Dendritic cell treated with granulocyte-macrophage colony-stimulating factor and Interleukin-4, amounts not matched to agents 40 ng/mL and 50 ng/mL, for 4 days (primary cell): ENCODE measurements at regions not wholly inside any gene's neighbourhood (a gene's known extent, or its start where the extent isn't known, plus 50 kb on each side); places are given as distances from the start of the nearest gene placed in this dataset.

Experiments
- H3K27ac Mint-ChIP-seq: one replicate; pipeline ENCODE4 v1.8.0; 2022; ENCODE audit warnings: mild to moderate bottlenecking, mixed read lengths
- H3K27me3 Mint-ChIP-seq: one replicate; pipeline ENCODE4 v1.8.0; 2022; ENCODE audit warnings: mild to moderate bottlenecking, mixed read lengths
- H3K36me3 Mint-ChIP-seq: one replicate; pipeline ENCODE4 v1.8.0; 2022; ENCODE audit warnings: low read depth, mixed read lengths
- H3K4me1 Mint-ChIP-seq: one replicate; pipeline ENCODE4 v1.8.0; 2022; ENCODE audit warnings: low read depth, mixed read lengths
- H3K4me3 Mint-ChIP-seq: one replicate; pipeline ENCODE4 v1.8.0; 2022; ENCODE audit warnings: mild to moderate bottlenecking, moderate library complexity, mixed read lengths
- H3K9me3 Mint-ChIP-seq: one replicate; pipeline ENCODE4 v1.8.0; 2022; ENCODE audit warnings: mixed read lengths
- intact Hi-C: fragments of 100-400 bp; cut with micrococcal nuclease; formaldehyde crosslinking; loops from one replicate; pipeline ENCODE4 v1.15.0; 2022

DNA sequence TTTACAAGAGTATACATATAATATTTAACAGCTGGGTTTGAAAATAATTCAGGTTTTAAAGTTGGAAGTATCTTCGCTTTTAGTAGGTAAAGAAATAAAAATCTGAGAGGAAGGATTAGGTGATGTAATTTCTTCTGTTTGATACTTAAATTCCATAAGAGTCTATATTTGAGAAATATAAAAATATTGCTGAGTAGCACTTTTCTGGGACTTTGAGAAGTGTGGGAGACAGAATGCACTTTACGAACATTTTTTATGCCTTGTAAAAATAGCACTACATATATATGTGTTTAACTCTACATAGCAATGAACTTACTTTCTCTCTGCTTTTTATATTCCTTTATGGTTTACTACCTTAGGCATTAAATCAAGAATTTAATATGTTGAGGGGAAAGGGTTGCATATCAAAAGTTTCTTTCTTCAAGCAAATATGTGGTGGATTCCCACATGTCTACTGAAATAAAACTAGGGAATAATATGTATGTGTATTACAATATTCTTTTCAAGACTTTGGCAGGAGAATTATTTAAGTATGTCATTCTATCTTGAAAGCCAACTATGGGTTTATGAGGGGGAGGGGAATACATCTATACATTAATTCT, 266.7 kb upstream of the ADAMTS5 start:
- Mint-ChIP-seq H3K27ac (no peak overlapping the region), H3K36me3 (no peaks in the 10 kb centered on the region), H3K4me1 (no peaks in the 10 kb centered on the region), H3K9me3 (no peaks in the 10 kb centered on the region), H3K4me3 (no peak overlapping the region), H3K27me3 (no peaks in the 10 kb centered on the region)
- intact Hi-C loops = no loop called here

GRCh38 chr21:27225940-27226339, 259.1 kb upstream of the ADAMTS5 start:
- H3K27ac Mint-ChIP-seq = no peak overlapping the region
- no peaks in the 10 kb centered on the region for H3K9me3 Mint-ChIP-seq
- H3K36me3 Mint-ChIP-seq = no peaks in the 10 kb centered on the region
- no peaks in the 10 kb centered on the region for H3K4me1 Mint-ChIP-seq
- no peak overlapping the region for H3K4me3 Mint-ChIP-seq
- no peaks in the 10 kb centered on the region for H3K27me3 Mint-ChIP-seq
- intact Hi-C loops = no loop called here

DNA sequence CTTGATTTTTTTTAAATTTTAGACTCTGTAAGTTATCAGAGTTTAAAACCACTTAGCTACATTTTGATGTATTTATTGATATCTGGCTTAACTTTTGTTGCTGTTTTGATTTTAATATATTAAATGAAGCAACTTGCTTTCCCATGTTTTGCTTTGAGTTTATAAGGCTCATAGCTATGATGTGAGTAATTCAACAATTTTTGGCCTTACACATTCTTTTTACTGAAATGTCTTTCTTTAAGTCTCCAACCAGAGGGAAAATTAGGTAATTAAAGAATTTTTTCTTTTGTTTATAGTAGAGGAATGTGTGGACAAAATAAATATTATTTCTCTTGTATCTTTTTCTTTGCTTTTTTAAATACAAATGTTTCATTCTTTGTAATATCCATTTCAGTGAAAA, 258.3 kb upstream of the ADAMTS5 start:
- Mint-ChIP-seq H3K4me1 (no peaks in the 10 kb centered on the region), H3K27me3 (no peaks in the 10 kb centered on the region), H3K36me3 (no peaks in the 10 kb centered on the region), H3K9me3 (no peaks in the 10 kb centered on the region), H3K27ac (no peak overlapping the region), H3K4me3 (no peak overlapping the region)
- intact Hi-C loops = no loop called here

DNA sequence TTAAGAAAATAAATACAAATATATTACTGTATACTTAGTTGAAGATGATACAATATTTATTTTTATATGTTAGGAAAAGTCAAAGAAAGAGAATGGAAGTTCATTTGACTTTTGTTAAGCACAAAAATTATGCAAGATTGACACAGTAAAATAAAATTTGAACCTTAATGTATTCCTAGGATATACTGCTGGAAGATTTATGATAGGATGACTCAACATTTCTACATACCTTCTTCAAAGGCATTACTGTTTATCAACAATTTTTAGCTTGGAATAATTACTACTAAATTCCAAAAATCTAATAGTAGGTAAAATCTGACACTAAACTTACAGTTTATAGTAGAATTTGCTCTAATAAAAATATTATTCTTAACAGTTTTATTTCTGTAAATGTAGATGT, 257.3 kb upstream of the ADAMTS5 start:
- Mint-ChIP-seq H3K27me3 (no peaks in the 10 kb centered on the region), H3K27ac (no peak overlapping the region), H3K36me3 (no peaks in the 10 kb centered on the region), H3K9me3 (no peaks in the 10 kb centered on the region), H3K4me3 (no peak overlapping the region), H3K4me1 (no peaks in the 10 kb centered on the region)
- intact Hi-C loops = no loop called here

GRCh38 chr21:27221077-27221476, 254.2 kb upstream of the ADAMTS5 start:
- no peaks in the 10 kb centered on the region for H3K27me3 Mint-ChIP-seq
- H3K9me3 Mint-ChIP-seq = no peaks in the 10 kb centered on the region
- H3K4me1 Mint-ChIP-seq = no peaks in the 10 kb centered on the region
- no peak overlapping the region for H3K4me3 Mint-ChIP-seq
- H3K36me3 Mint-ChIP-seq = no peaks in the 10 kb centered on the region
- H3K27ac Mint-ChIP-seq = no peak overlapping the region
- intact Hi-C loops = no loop called here

DNA sequence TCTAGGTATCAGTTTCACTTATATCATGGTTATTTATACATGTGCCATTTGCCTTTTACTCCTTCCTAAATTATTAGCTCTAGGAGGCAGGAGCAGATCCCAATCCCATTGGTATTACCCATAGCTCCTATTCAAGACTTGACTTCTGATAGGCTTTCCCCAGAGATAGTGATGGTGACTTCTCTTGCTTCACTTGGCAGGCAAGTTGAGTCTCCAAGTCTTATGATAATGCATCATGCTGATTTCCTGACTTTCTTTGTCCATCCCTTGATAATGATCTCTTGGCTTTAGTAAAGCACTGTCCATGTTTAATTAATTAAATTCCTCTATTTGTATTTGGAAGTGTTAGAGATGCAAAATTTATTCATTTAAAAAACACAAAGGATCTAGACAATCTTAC, 253.5 kb upstream of the ADAMTS5 start:
- Mint-ChIP-seq H3K27me3 (no peaks in the 10 kb centered on the region), H3K4me1 (no peaks in the 10 kb centered on the region), H3K9me3 (no peaks in the 10 kb centered on the region), H3K27ac (no peak overlapping the region), H3K4me3 (no peak overlapping the region), H3K36me3 (no peaks in the 10 kb centered on the region)
- intact Hi-C loops = no loop called here

GRCh38 chr21:27219068-27219467, 252.2 kb upstream of the ADAMTS5 start:
- intact Hi-C loops = no loop called here
- H3K4me1 Mint-ChIP-seq = no peaks in the 10 kb centered on the region
- no peak overlapping the region for H3K27ac Mint-ChIP-seq
- no peak overlapping the region for H3K4me3 Mint-ChIP-seq
- no peaks in the 10 kb centered on the region for H3K36me3 Mint-ChIP-seq
- H3K9me3 Mint-ChIP-seq = no peaks in the 10 kb centered on the region
- no peaks in the 10 kb centered on the region for H3K27me3 Mint-ChIP-seq

- no peaks in the 10 kb centered on the region for H3K36me3 Mint-ChIP-seq
- H3K27me3 Mint-ChIP-seq = no peaks in the 10 kb centered on the region
- intact Hi-C loops = no loop called here
- H3K4me3 Mint-ChIP-seq = no peak overlapping the region
- no peaks in the 10 kb centered on the region for H3K4me1 Mint-ChIP-seq
- H3K9me3 Mint-ChIP-seq = peaks cover 5% of the 10 kb centered on the region
- no peak overlapping the region for H3K27ac Mint-ChIP-seq
These were observed 246.4 kb upstream of the ADAMTS5 start for GRCh38 chr21:27213303-27213702.

DNA sequence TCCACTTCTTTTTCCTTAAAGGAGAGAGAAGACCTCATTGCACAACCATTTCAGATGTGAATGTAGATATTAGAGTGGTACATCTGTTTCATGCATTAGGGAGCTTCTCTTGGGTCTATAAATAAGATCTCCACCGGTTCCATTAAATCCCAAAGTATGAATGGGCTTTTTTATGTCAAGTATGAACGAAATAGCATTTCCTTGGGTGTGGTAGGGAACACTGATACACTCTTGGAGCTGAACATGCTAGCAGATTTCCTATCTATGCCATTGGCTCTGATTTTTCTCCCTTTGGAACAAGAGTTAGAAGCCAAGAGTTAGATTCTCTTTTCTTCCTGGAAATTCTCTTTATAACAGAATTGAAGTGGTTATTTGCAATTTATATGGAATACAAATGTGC, 245.6 kb upstream of the ADAMTS5 start:
- no peak overlapping the region for H3K4me3 Mint-ChIP-seq
- no peaks in the 10 kb centered on the region for H3K27me3 Mint-ChIP-seq
- no peaks in the 10 kb centered on the region for H3K36me3 Mint-ChIP-seq
- no peak overlapping the region for H3K27ac Mint-ChIP-seq
- H3K4me1 Mint-ChIP-seq = no peaks in the 10 kb centered on the region
- H3K9me3 Mint-ChIP-seq = peaks cover 8% of the 10 kb centered on the region
- intact Hi-C loops = no loop called here

DNA sequence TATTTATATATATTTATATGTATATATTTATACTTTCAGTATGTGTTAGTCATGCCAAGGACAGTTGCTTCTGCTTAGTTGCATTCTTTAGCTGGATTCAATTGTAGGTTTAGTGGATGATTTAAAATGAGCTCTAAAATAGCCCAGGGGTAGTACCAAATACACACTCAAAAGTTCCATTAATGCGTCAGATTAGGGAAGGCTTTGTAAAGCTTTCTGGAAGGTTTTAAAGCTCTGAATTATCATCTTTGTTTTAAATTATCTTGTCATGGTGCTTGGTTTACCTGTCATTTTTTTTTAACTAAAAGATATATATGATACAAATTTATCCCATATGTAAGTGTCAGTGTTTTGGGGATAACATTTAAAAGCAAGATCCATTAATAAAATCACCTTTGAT, 242.7 kb upstream of the ADAMTS5 start:
- Mint-ChIP-seq H3K36me3 (no peaks in the 10 kb centered on the region), H3K27ac (no peak overlapping the region), H3K4me1 (no peaks in the 10 kb centered on the region), H3K9me3 (peaks cover 8% of the 10 kb centered on the region), H3K27me3 (no peaks in the 10 kb centered on the region), H3K4me3 (no peak overlapping the region)
- intact Hi-C loops = no loop called here

- intact Hi-C loops = no loop called here
- Mint-ChIP-seq H3K4me1 (no peaks in the 10 kb centered on the region), H3K36me3 (no peaks in the 10 kb centered on the region), H3K27me3 (no peaks in the 10 kb centered on the region), H3K9me3 (peaks cover 17% of the 10 kb centered on the region), H3K4me3 (no peak overlapping the region), H3K27ac (no peak overlapping the region)
These were observed 239.6 kb upstream of the ADAMTS5 start for GRCh38 chr21:27206368-27206982.

- intact Hi-C loops = no loop called here
- H3K27ac Mint-ChIP-seq = no peak overlapping the region
- no peaks in the 10 kb centered on the region for H3K36me3 Mint-ChIP-seq
- peaks cover 23% of the 10 kb centered on the region for H3K9me3 Mint-ChIP-seq
- no peaks in the 10 kb centered on the region for H3K4me1 Mint-ChIP-seq
- H3K27me3 Mint-ChIP-seq = no peaks in the 10 kb centered on the region
- no peak overlapping the region for H3K4me3 Mint-ChIP-seq
These were observed 235.4 kb upstream of the ADAMTS5 start for GRCh38 chr21:27202301-27202700.

GRCh38 chr21:27201197-27201596, 234.3 kb upstream of the ADAMTS5 start:
- peaks cover 23% of the 10 kb centered on the region for H3K9me3 Mint-ChIP-seq
- no peaks in the 10 kb centered on the region for H3K4me1 Mint-ChIP-seq
- intact Hi-C loops = no loop called here
- no peak overlapping the region for H3K27ac Mint-ChIP-seq
- no peaks in the 10 kb centered on the region for H3K27me3 Mint-ChIP-seq
- no peaks in the 10 kb centered on the region for H3K36me3 Mint-ChIP-seq
- no peak overlapping the region for H3K4me3 Mint-ChIP-seq

DNA sequence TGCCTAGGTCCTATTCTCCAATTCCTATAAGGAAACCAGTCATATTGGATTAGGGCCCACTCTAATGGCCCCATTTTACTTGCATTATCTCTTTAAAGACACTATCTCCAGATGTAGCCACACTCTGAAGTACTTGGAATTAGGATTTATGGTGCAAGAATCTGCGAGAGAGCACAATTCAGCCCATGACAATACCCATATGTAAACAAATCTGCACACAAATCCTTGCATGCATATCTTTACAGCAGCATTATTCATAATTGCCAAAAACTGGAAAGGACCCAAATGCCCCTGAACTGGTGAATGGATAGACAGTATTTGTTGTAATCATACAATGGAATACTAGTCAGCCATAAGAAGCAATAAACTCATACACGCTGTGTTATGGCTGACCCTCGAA, 229.8 kb upstream of the ADAMTS5 start:
- Mint-ChIP-seq H3K27ac (no peak overlapping the region), H3K9me3 (peaks cover 15% of the 10 kb centered on the region), H3K4me1 (no peaks in the 10 kb centered on the region), H3K4me3 (no peak overlapping the region), H3K27me3 (no peaks in the 10 kb centered on the region), H3K36me3 (no peaks in the 10 kb centered on the region)
- intact Hi-C loops = no loop called here

- Mint-ChIP-seq H3K36me3 (no peaks in the 10 kb centered on the region), H3K4me1 (no peaks in the 10 kb centered on the region), H3K9me3 (no peaks in the 10 kb centered on the region), H3K27me3 (no peaks in the 10 kb centered on the region), H3K4me3 (no peak overlapping the region), H3K27ac (no peak overlapping the region)
- intact Hi-C loops = no loop called here
These were observed 225.5 kb upstream of the ADAMTS5 start for GRCh38 chr21:27192281-27192949.
